ENCODE measurements at regions not wholly inside any gene's neighbourhood (a gene's known extent, or its start where the extent isn't known, plus 50 kb on each side); places are given as distances from the start of the nearest gene placed in this dataset.

DNA sequence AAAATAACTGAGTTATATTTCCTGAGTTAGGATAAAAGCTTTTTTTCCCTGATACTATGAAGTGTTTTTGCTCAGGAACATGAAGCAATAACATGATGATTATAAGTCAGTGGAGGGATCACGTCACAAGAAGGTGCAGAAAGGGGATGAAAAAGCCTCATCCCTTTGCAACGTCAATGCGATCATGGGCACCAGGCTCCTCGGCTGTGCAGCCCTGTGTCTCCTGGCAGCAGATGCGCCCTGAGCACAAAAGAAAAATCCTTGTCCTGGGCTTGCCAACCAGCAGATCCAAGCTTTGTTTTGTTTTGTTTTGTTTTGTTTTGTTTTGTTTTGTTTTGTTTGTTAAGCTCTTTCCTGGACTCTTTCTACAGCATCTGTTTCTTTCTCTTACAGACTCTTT, 103.5 kb upstream of the PRSS1 start:
- H3K36me3 ChIP-seq (ENCODE audit: control insufficient read depth, insufficient read depth, low read length) = no peaks in the 10 kb centered on the region
- ChIA-PET POLR2A (ENCODE audit: unreplicated experiment) (no interaction called here), CTCF (interaction anchor here (1.0 kb wide), 1 partner anchor 13 kb away, joined by 5 read pairs; no protein-coding TSS in a partner anchor)
- H4K5ac ChIP-seq (ENCODE audit: low read depth, low read length) = no peak overlapping the region
- no peak overlapping the region for H3K14ac ChIP-seq (replicated peaks; ENCODE audit: low read depth, low read length)
- H3K27me3 ChIP-seq (ENCODE audit: control insufficient read depth, insufficient read depth, low read length) = peaks cover 10% of the 10 kb centered on the region
- 42% methylated on average over 3 of the region's 5 CpGs; no CpG with 5 or more reads in 1 of the 2 experiments for WGBS, 2 experiments (ENCODE audit: extremely low coverage in 2 of 2, insufficient read length in 1 of 2)
- H3K4me3 ChIP-seq (ENCODE audit: insufficient read depth, low read depth, low read length) = no peak overlapping the region
- no peak overlapping the region for H3K4me2 ChIP-seq (ENCODE audit: low read depth, low read length)
- in situ Hi-C loops (cut with MboI; ENCODE audit: low sequenced_read_pairs) = loop anchor here (10.0 kb wide), 1 partner anchor 129 kb away; the partner anchor contains the start of gene PRSS2
- no peak for TF ChIP-seq CHD1 (IDR thresholded peaks at IDR 0.05; ENCODE audit: low read depth, low read length)
- TF ChIP-seq, protein P1, sequence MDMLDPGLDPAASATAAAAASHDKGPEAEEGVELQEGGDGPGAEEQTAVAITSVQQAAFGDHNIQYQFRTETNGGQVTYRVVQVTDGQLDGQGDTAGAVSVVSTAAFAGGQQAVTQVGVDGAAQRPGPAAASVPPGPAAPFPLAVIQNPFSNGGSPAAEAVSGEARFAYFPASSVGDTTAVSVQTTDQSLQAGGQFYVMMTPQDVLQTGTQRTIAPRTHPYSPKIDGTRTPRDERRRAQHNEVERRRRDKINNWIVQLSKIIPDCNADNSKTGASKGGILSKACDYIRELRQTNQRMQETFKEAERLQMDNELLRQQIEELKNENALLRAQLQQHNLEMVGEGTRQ (IDR thresholded peaks at IDR 0.05; ENCODE audit: low read depth, low read length) = no peak
- no peak for TF ChIP-seq NFE2L2 (IDR thresholded peaks at IDR 0.05; ENCODE audit: low read depth, low read length)
- no peak overlapping the region for H4K8ac ChIP-seq (ENCODE audit: low read depth in 2 of 2, low read length in 2 of 2)
- H3K79me1 ChIP-seq (ENCODE audit: low read depth in 1 of 2, low read length in 2 of 2) = no peaks in the 10 kb centered on the region
- BruUV-seq (replicated peaks) = no TSS peak
- dilution Hi-C loops (cut with HindIII; ENCODE audit: low sequenced_read_pairs, unreplicated experiment) = no loop called here
- ATAC-seq (ENCODE audit: low read depth) (no peak), DNase-seq (no peak)
- H3K9me1 ChIP-seq (ENCODE audit: insufficient read depth, low read length) = no peaks in the 10 kb centered on the region
- H3K9me3 ChIP-seq (ENCODE audit: control insufficient read depth, insufficient read depth, low read length) = no peaks in the 10 kb centered on the region
- H2BK120ac ChIP-seq (ENCODE audit: low read depth, low read length) = no peak overlapping the region
- H2AK9ac ChIP-seq (replicated peaks; ENCODE audit: low read depth, low read length, poor library complexity) = no peak overlapping the region
- H2BK15ac ChIP-seq (ENCODE audit: low read depth, low read length) = no peak overlapping the region
- no peak overlapping the region for H3K18ac ChIP-seq (ENCODE audit: low read depth, low read length)
- H2BK20ac ChIP-seq (ENCODE audit: low read depth, low read length) = no peak overlapping the region
- no peak overlapping the region for H3K9ac ChIP-seq (ENCODE audit: low read depth, low read length)
- H2BK5ac ChIP-seq (ENCODE audit: low read depth, low read length, poor library complexity, severe bottlenecking) = no peak overlapping the region
- no peaks in the 10 kb centered on the region for H3K4me1 ChIP-seq (ENCODE audit: control insufficient read depth, insufficient read depth, low read length)
- no peak overlapping the region for H3K23ac ChIP-seq (ENCODE audit: low read depth, low read length)
- H3K27ac ChIP-seq (ENCODE audit: insufficient read depth, low read length) = no peak overlapping the region
- intact Hi-C loops (cut with micrococcal nuclease) = no loop called here
- H4K91ac ChIP-seq (ENCODE audit: insufficient read depth, low read depth, low read length) = no peak overlapping the region
- H4K20me1 ChIP-seq (ENCODE audit: insufficient read depth, low read length) = no peaks in the 10 kb centered on the region
- no peak overlapping the region for H3K4ac ChIP-seq (ENCODE audit: low read depth, low read length)
- H3K56ac ChIP-seq (ENCODE audit: extremely low read depth, insufficient read depth, low read length) = no peak overlapping the region
- no peak overlapping the region for H2AK5ac ChIP-seq (ENCODE audit: low read depth, low read length)
- no peak overlapping the region for H2AFZ ChIP-seq (replicated peaks; ENCODE audit: low read length, poor library complexity)
